Uterus (tissue), 2 donors: ENCODE measurements at regions not wholly inside any gene's neighbourhood (a gene's known extent, or its start where the extent isn't known, plus 50 kb on each side); places are given as distances from the start of the nearest gene placed in this dataset.

Source experiments
- POLR2A ChIP-seq, 2 donors: fragments of 450-650 bp; IDR thresholded peaks; one replicate each; pipeline ENCODE4 v1.6.1; 2016; ENCODE audit warnings: antibody characterized with exemption in 2 of 2, mild to moderate bottlenecking in 1 of 2, moderate library complexity in 1 of 2
- TF ChIP-seq, protein P1 (sequence below), 4 experiments: fragments of 200-600 bp in 2 of 4; fragments of 450-650 bp in 2 of 4; sonication (generic) in 2 of 4; IDR thresholded peaks; one replicate each; pipeline ENCODE4 v1.5.1; 2016 to 2019; ENCODE audit warnings: antibody characterized with exemption in 4 of 4, mild to moderate bottlenecking in 2 of 4, moderate library complexity in 1 of 4

DNA sequence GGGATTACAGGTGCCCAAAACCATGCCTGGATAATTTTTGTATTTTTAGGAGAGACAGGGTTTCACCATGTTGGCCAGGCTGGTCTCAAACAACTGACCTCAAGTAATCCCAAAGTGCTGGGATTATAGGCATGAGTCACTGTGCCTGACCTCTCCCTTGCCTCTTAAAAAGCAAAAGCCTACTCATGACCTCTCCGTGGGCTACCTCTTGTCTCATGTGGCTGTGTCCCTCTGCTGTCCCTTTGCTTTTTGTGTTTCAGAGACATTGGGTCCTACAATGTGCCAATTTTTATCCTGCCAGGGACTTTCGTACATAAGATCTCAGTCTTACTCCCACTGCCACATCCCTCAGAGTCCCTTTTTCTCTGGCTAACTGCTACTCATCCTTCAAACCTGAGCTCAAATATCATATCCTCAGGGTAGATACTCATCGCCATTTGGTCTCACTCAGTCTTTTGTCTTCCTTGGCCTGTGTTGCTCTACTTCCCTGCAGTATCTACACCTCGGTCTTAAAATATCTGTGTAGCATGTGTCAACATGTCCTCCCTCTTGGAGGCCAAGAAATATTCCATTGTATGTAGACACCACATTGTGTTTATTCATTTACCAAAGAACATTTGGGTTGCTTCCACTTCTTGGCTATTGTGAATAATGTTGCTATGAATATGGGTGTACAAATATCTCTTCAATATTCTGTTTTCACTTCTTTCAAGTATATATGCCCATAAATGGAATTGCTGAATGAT is 465.0 kb upstream of the KLF6 start:
- TF ChIP-seq, protein P1, sequence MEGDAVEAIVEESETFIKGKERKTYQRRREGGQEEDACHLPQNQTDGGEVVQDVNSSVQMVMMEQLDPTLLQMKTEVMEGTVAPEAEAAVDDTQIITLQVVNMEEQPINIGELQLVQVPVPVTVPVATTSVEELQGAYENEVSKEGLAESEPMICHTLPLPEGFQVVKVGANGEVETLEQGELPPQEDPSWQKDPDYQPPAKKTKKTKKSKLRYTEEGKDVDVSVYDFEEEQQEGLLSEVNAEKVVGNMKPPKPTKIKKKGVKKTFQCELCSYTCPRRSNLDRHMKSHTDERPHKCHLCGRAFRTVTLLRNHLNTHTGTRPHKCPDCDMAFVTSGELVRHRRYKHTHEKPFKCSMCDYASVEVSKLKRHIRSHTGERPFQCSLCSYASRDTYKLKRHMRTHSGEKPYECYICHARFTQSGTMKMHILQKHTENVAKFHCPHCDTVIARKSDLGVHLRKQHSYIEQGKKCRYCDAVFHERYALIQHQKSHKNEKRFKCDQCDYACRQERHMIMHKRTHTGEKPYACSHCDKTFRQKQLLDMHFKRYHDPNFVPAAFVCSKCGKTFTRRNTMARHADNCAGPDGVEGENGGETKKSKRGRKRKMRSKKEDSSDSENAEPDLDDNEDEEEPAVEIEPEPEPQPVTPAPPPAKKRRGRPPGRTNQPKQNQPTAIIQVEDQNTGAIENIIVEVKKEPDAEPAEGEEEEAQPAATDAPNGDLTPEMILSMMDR (IDR thresholded peaks at IDR 0.05), result no peak
- TF ChIP-seq POLR2A (IDR thresholded peaks at IDR 0.05), result no peak
